SKM-1 (cell line): ENCODE measurements at regions not wholly inside any gene's neighbourhood (a gene's known extent, or its start where the extent isn't known, plus 50 kb on each side); places are given as distances from the start of the nearest gene placed in this dataset.
"Not testable (repeated sequence)": the region's sequence is repeated elsewhere in the genome, so short reads cannot be mapped to it uniquely, and the experiment has no call there.

Experiments
- DNase-seq: peaks from one replicate; lab custom pipeline; 2025; ENCODE audit not compliant: unreplicated experiment; lab: John Stamatoyannopoulos, UW

- DNase-seq = no peak
Measured at GRCh38 chr2:236819275-236820002, 249.8 kb downstream of the ACKR3 start.

DNA sequence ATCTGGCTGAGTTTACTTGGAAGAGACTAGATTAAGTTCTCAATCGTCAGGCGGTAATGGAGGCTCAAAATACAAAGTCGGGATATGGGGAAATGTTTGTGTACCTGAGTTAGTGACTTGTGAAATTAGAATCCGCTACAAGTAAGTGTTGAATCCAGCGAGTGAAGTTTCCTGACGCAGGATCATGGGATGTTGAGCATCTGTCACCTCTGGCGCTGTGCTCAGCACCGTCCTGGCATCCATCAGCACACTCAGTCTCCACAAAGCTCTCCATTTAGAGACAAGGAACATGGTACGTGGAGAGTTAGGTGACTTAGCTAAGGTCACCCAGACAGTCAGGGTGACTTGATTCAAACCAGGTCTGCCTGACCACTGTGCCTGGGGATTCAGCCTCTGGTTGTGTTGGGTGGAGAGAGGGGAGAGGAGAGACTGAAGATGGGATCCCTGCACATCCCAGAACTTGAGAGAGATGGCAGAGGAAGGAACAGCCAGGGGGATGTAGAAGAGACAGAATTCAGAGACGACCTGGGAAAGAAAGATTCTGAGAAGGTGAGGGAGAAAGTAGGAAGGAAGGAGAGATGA is 251.2 kb downstream of the ACKR3 start:
- no peak for DNase-seq

DNA sequence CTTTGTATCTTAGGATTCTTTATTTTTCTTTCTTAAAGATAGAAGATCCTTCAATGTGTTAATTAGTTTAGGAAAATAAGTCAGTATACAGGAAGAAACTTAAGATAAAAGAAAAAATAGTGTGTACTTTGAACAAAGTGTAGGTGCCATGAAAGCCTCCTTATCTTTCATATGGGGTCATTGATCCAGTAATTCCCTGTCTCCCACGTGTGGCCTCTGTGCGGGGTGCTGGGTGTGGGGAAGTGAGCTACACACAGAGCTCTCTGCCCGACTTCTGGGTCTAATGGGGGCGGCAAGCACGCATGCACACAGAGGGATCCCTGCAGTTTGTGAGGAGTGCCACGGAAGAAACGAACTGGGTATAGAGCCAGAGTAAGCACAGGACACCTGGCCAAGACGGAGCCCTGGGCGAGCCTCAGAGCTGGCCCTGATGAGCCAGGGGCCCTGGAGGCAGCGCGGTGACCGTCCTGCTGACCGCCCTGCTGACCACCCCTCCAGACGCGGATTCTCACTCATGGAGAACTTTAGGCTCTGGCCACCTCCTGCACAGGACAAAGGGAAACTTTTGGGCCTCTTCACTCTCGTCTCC is 253.5 kb downstream of the ACKR3 start:
- DNase-seq = no peak

DNA sequence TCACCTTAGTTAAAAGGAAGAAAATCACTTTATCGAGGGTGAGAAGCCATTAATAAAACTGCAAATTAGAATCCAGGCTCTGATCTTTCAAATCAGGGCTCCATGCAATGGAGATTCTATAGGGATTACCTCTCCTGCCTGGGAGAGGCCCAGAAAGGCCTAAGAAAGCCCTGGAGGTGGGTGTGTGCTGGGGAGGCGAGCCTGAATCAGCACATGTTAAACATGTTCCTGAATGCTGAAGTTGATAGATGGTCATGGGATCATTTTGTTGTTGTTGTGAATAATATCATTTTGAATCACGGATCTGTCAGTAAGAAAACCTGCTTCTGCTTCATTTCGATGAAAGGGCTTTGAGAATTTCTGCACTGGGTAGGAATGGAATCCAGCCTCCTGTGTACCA is 254.3 kb downstream of the ACKR3 start:
- DNase-seq = no peak

DNA sequence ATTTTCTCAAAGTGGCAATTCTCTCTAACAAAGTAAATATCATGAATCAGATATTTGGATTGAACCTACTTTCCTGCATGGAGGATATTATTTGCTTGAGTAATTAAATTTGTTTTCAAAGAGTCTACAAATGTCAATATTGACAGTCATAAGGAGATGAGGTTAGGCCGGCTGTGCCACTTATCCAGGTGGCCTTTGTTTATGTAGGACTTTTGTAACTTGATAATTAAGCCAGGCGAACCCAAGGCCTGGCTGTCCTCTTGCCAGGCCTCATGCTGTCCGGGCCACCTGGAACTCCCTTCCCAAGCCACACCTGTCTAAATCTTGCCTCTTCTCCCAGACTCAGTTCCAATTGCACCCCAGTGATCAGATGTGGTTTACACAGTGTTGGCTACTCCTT is 255.2 kb downstream of the ACKR3 start:
- no peak for DNase-seq

DNA sequence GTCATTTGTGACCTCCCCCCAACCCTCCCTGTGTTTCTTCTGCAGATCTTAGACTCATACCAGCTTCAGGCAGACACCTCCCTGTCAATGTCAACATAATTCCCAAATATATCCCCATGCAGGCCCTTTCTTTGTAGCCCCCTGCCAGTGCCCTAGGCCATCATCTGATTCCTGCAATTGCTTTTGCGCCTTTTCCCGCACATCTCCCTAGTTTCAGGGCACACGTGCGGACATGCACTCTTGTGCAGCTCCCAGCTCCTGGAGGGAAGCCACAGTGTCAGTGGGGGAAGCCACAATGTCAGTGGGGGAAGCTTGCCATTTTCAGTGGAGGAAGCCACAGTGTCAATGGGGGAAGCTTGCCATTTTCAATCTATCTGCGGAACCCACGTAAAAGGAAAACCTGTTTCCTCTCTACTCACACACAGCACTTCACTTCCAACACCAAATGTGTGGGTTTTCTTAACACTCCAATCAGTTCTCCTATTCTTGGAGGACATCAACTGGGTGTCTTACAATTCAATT is 256.4 kb downstream of the ACKR3 start:
- no peak for DNase-seq

DNA sequence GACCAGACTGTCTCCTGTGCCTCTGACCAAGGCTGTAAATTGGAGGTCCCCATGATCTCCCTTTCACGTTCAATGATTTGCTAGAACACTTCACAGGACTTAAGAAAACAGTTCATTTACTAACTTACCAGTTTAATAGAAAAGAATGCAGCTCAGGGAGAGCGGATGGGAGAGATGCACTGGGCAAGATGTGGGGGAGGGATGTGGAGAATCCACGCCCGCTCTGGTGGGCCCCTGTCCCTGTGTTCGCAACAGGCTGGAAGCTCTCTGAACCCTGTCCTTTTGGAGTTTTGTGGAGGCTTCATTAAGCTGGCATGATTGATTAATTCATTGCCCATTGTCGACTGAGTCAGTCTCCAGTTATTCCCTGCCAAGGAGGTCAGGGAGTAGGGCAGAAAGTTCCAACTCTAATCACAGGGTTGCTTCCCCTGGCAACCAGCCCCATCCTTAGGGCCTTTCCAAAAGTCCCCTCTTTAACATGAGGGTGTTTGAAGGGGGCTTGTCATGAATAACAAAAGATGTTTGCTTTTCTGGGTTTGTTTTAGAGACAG is 257.1 kb downstream of the ACKR3 start:
- DNase-seq = no peak

DNA sequence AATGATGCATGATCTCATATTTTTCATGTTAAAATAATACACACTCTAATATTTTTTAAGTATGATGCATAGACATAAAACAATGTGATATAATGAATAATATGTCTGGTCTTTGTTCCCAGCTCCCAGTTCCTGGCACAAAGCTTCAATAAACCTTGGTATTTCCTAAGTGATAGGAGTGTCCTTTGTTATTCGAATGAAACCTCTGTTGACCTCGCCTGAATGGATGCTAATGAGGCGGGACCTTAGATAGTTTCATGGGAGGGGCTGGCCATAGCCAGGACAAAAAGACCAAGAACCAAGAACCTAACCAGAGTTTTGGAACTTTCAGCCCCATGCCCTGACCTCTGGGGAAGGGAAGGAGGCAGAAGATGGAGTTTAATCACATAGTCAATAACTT is 257.7 kb upstream of the COPS8 start:
- no peak for DNase-seq

DNA sequence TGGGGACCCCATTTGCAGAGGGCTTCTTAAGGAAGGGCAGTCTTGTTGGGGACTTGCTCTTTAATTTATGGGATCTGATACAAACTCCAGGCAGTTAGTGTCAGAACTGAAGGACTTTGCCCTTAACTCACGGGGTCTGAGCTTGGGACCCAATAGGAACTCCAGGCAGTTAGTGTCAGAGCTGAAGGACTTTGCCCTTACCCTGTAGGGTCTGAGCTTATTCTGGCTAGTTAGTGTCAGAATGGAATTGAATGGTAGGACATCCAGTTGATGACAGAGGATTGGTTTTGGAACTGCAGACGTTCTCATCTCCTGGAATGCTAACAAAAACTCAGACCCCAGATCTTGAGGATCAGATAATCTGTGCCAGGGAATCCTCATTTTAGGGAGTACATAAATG is 256.9 kb upstream of the COPS8 start:
- no peak for DNase-seq

- DNase-seq = no peak
Measured at GRCh38 chr2:236830926-236831325, 254.8 kb upstream of the COPS8 start.

- DNase-seq = no peak
Measured at GRCh38 chr2:236831698-236832097, 254.0 kb upstream of the COPS8 start.

- no peak for DNase-seq
Measured at GRCh38 chr2:236833501-236834073, 252.1 kb upstream of the COPS8 start.

GRCh38 chr2:236834284-236834683 is 251.4 kb upstream of the COPS8 start:
- DNase-seq = no peak

GRCh38 chr2:236835307-236836024 is 250.2 kb upstream of the COPS8 start:
- no peak for DNase-seq

DNA sequence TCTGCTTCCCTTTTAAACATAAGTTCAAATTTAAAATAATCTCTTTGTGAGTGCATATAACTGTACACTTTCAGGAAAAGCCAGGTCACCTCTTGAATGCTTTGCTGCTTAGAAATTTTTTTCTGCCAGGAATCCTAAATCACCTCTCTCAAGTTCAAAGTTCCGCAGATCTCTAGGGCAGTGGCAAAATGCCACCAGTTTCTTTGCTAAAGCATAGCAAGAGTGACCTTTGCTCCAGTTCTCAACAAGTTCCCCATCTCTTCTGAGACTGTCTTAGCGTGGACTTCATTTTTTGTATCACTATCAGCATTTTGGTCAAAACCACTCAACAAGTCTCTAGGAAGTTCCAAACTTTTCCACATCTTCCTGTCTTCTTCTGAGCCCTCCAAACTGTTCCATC is 249.7 kb upstream of the COPS8 start:
- DNase-seq = not testable (repeated sequence)

DNA sequence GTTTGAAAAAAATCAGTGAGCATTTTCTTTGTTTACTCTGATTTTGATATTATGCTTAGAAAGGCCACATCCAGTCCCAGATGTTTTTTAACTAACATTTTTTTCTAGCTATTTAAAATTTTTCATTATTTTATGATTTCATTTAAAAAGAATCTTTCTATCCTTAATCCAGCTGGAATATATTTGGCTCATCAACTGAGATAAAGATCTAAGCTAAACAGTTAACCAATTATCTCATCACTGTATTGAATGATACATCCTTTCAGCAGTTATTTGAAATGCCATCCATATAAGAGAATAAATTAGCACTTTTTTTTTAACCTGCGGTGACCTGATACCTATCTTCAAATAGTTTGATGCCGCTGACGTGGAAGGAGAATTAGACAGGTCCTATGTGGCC is 245.5 kb upstream of the COPS8 start:
- DNase-seq = no peak

DNA sequence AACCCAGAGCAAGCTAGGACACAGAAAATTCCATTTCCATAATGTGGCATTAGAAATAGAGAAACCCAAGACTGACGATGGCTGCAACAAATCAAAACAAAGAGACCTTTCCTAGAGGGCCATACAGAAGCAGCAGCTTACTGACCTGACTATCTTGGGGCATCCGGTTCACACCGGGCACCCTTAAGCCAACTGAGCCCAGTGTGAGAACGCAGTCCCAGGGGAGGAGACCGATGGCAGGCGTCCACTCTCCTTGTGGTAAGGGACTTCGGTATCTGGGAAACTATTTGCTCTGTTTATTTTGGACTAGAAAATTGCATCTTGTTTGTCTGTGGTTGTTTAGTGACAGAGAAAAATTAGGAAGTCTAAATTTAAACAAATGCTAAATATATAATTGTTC is 244.8 kb upstream of the COPS8 start:
- DNase-seq = no peak

- no peak for DNase-seq
Measured at GRCh38 chr2:236841389-236841788, 244.3 kb upstream of the COPS8 start.

GRCh38 chr2:236843161-236843968 is 242.3 kb upstream of the COPS8 start:
- no peak for DNase-seq

- DNase-seq = no peak
Measured at GRCh38 chr2:236844711-236845110, 241.0 kb upstream of the COPS8 start.
